K562 (cell line): ENCODE measurements at regions not wholly inside any gene's neighbourhood (a gene's known extent, or its start where the extent isn't known, plus 50 kb on each side); places are given as distances from the start of the nearest gene placed in this dataset.

Source experiments
- ATAC-seq: fragments of 200-7000 bp; cut with Tn5 transposase; 3 replicates; pipeline ENCODE4 v1.9.1; 2020; ENCODE audit warnings: moderate library complexity
- BruUV-seq: library from RNA; stranded (reverse); fragments of 400-500 nt; replicated peaks from 2 replicates; lab custom pipeline; 2021; lab: Mats Ljungman, UMichigan
- CTCF ChIA-PET: fragments of 300-600 bp; formaldehyde crosslinking; extraction: SDS; loops from one replicate; lab custom pipeline; 2021; ENCODE audit warnings: low intra/inter-chr PET ratio; lab: Yijun Ruan, JAX
- POLR2A ChIA-PET: fragments of 300-600, 350-650 bp; sonication (Branson Sonifier 250); formaldehyde crosslinking; extraction: SDS; loops from one replicate; lab custom pipeline; 2021; ENCODE audit warnings: antibody characterized with exemption, inconsistent platforms; lab: Yijun Ruan, JAX
- DNase-seq, 4 experiments: peaks; one replicate each; pipeline versions ENCODE4 v3.0.0 to v3.0.0-alpha.2; 2011 to 2018; ENCODE audit warnings: low spot score in 3 of 4, mixed read lengths in 3 of 4; ENCODE audit errors: extremely low read depth in 1 of 4
- FAIRE-seq: peaks from 2 replicates; lab custom pipeline; 2011; peaks lifted over from hg19 to GRCh38; lab: Jason Lieb, UNC
- H2AFZ ChIP-seq: 2 replicates; pipeline ENCODE4 v1.6.0; 2011; ENCODE audit warnings: low read depth, low read length, control low read depth, inconsistent platforms
- H3K27ac ChIP-seq: fragments of 200-600 bp; 3 replicates; pipeline ENCODE4 v1.8.0; 2011; ENCODE audit warnings: low read depth, mild to moderate bottlenecking, control low read depth, inconsistent platforms, low read length, moderate library complexity, mixed read lengths; ENCODE audit errors: extremely low read depth
- H3K27me3 ChIP-seq, 2 experiments: fragments of 300-600 bp in 1 of 2; 2 replicates in 1 of 2; 3 replicates in 1 of 2; pipeline versions ENCODE4 v1.6.0 to v1.8.0; 2011; ENCODE audit warnings: inconsistent platforms in 2 of 2, low read length in 2 of 2, mild to moderate bottlenecking in 1 of 2, mixed read lengths in 1 of 2, moderate library complexity in 1 of 2; ENCODE audit not compliant: control insufficient read depth in 2 of 2, insufficient read depth in 2 of 2
- H3K36me3 ChIP-seq: fragments of 300-600 bp; 3 replicates; pipeline ENCODE4 v1.8.0; 2011; ENCODE audit warnings: mild to moderate bottlenecking, low read length, inconsistent platforms; ENCODE audit not compliant: control insufficient read depth, insufficient read depth
- H3K4me1 ChIP-seq, 2 experiments: fragments of 200-600 bp in 1 of 2; replicated peaks in 1 of 2; 2 replicates in 1 of 2; 3 replicates in 1 of 2; pipeline versions ENCODE4 v1.5.1 to v1.8.0; 2011; ENCODE audit warnings: inconsistent platforms in 2 of 2, low read length in 2 of 2, mild to moderate bottlenecking in 1 of 2, mixed read lengths in 1 of 2, moderate library complexity in 1 of 2; ENCODE audit not compliant: control insufficient read depth in 2 of 2, insufficient read depth in 2 of 2
- H3K4me2 ChIP-seq: 2 replicates; pipeline ENCODE4 v1.6.1; 2011; ENCODE audit warnings: low read length, control low read depth, inconsistent platforms, mixed read lengths; ENCODE audit not compliant: insufficient read depth
- H3K4me3 ChIP-seq: fragments of 200-600 bp; sonication (generic), shearing (Covaris generic); 2 replicates; pipeline ENCODE4 v1.5.1; 2016; ENCODE audit warnings: control low read depth, inconsistent platforms
- H3K79me2 ChIP-seq: fragments of 200-600 bp; 3 replicates; pipeline ENCODE4 v1.8.0; 2011; ENCODE audit warnings: low read length, inconsistent platforms; ENCODE audit not compliant: control insufficient read depth, insufficient read depth
- H3K9ac ChIP-seq, 2 experiments: 2 replicates each; pipeline versions ENCODE4 v1.6.0 to v1.6.1; 2011; ENCODE audit warnings: low read depth in 2 of 2, low read length in 2 of 2, control low read depth in 1 of 2, inconsistent platforms in 1 of 2, mild to moderate bottlenecking in 1 of 2, mixed read lengths in 1 of 2; ENCODE audit not compliant: insufficient read depth in 1 of 2
- H3K9me1 ChIP-seq: one replicate; pipeline ENCODE4 v1.6.0; 2011; ENCODE audit warnings: inconsistent platforms, mild to moderate bottlenecking, low read length, moderate library complexity; ENCODE audit not compliant: control insufficient read depth, insufficient read depth
- H3K9me3 ChIP-seq: replicated peaks from 2 replicates; pipeline ENCODE4 v1.5.1; 2011; ENCODE audit warnings: low read depth, low read length, inconsistent platforms; ENCODE audit not compliant: control insufficient read depth, insufficient read depth
- H4K20me1 ChIP-seq: replicated peaks from 2 replicates; pipeline ENCODE4 v1.6.1; 2011; ENCODE audit warnings: low read length, inconsistent platforms, mixed read lengths; ENCODE audit not compliant: control insufficient read depth, insufficient read depth
- ARID1B ChIP-seq: fragments of 450-650 bp; IDR thresholded peaks from 2 replicates; pipeline ENCODE4 v1.6.1; 2016; ENCODE audit warnings: antibody characterized with exemption, mild to moderate bottlenecking, inconsistent platforms
- ETS1 ChIP-seq: conservative IDR thresholded peaks from 2 replicates; pipeline ENCODE4 v1.6.1; 2011; ENCODE audit warnings: low read depth, mild to moderate bottlenecking, low read length; ENCODE audit not compliant: control insufficient read depth
- GABPA ChIP-seq: fragments of 200-800 bp; sonication (Bioruptor generic); conservative IDR thresholded peaks from 2 replicates; pipeline ENCODE4 v1.6.1; 2016; ENCODE audit warnings: low read depth, missing genetic modification characterization, missing compliant biosample characterization
- NEUROD1 ChIP-seq: fragments of 150-350 bp; IDR thresholded peaks from 2 replicates; pipeline ENCODE4 v1.6.1; 2014; ENCODE audit warnings: borderline replicate concordance, low read length, low read depth; ENCODE audit not compliant: partially characterized antibody
- SRF ChIP-seq, 2 experiments: fragments of 250-450, 450-650 bp in 1 of 2; sonication (Bioruptor Pico) in 1 of 2; sonication (generic) in 1 of 2; formaldehyde crosslinking; IDR thresholded peaks; 2 replicates each; pipeline versions ENCODE4 v1.5.0 to v1.5.1; 2020 to 2022; ENCODE audit warnings: mild to moderate bottlenecking in 1 of 2, missing genetic modification reagents in 1 of 2
- THRA ChIP-seq: fragments of 450-650 bp; IDR thresholded peaks from 2 replicates; pipeline ENCODE4 v1.6.1; 2017; ENCODE audit warnings: mild to moderate bottlenecking, moderate library complexity
- ZBTB40 ChIP-seq, 2 experiments: fragments of 450-650 bp in 1 of 2; sonication (generic) in 1 of 2; formaldehyde crosslinking in 1 of 2; IDR thresholded peaks; 2 replicates each; pipeline versions ENCODE4 v1.7.1 to v1.9.0; 2016 to 2022; ENCODE audit warnings: inconsistent platforms in 1 of 2, mild to moderate bottlenecking in 1 of 2, missing genetic modification reagents in 1 of 2
- WGBS: fragments of 100-300 bp; shearing (Covaris generic); methylation state at CpG from one replicate; pipeline ENCODE4 v1.1.6; 2016; ENCODE audit warnings: low coverage, mixed read lengths; ENCODE audit not compliant: insufficient coverage; ENCODE audit errors: missing lambda C conversion rate; 5-methylcytosine and 5-hydroxymethylcytosine counted together
- in situ Hi-C: fragments of 300-500 bp; cut with MboI; formaldehyde crosslinking; loops from 4 replicates; pipeline ENCODE4 v1.15.0; 2018; ENCODE audit warnings: inconsistent platforms, mixed read lengths
- intact Hi-C: fragments of 100-400 bp; cut with micrococcal nuclease; formaldehyde crosslinking; loops from 2 replicates; pipeline ENCODE4 v1.14.2; 2022

- no peaks in the 10 kb centered on the region for H4K20me1 ChIP-seq
- 13% methylated on average over 4 of the region's 5 CpGs for WGBS
- ChIA-PET CTCF (no interaction called here), POLR2A (no interaction called here)
- H3K4me3 ChIP-seq: no peak overlapping the region
- H3K4me2 ChIP-seq: no peak overlapping the region
- H3K27ac ChIP-seq: no peak overlapping the region
- H3K4me1 ChIP-seq: no peaks in the 10 kb centered on the region; a peak in 1 of 5 replicates
- FAIRE-seq (no peak), ATAC-seq (no peak), DNase-seq (no peak)
- no peak overlapping the region for H2AFZ ChIP-seq
- intact Hi-C loops: no loop called here
- no TSS peak for BruUV-seq
- H3K9ac ChIP-seq: no peak overlapping the region
- H3K79me2 ChIP-seq: no peaks in the 10 kb centered on the region
- no peaks in the 10 kb centered on the region for H3K9me1 ChIP-seq
- no peaks in the 10 kb centered on the region for H3K36me3 ChIP-seq
- no peaks in the 10 kb centered on the region for H3K9me3 ChIP-seq
- in situ Hi-C loops: no loop called here
- no peaks in the 10 kb centered on the region for H3K27me3 ChIP-seq
- TF ChIP-seq THRA (no peak), SRF (CRISPR knock-in tag; IDR thresholded peaks at IDR 0.05) (no peak), ZBTB40 (IDR thresholded peaks at IDR 0.05) (no peak), ZBTB40 (CRISPR knock-in tag; IDR thresholded peaks at IDR 0.05) (no peak), GABPA (tag) (no peak), ARID1B (no peak), ETS1 (no peak), NEUROD1 (no peak)
These were observed 73.9 kb upstream of the ADAMTS9 start for GRCh38 chr3:64761729-64762128.
